ENCODE measurements at regions not wholly inside any gene's neighbourhood (a gene's known extent, or its start where the extent isn't known, plus 50 kb on each side); places are given as distances from the start of the nearest gene placed in this dataset.

DNA sequence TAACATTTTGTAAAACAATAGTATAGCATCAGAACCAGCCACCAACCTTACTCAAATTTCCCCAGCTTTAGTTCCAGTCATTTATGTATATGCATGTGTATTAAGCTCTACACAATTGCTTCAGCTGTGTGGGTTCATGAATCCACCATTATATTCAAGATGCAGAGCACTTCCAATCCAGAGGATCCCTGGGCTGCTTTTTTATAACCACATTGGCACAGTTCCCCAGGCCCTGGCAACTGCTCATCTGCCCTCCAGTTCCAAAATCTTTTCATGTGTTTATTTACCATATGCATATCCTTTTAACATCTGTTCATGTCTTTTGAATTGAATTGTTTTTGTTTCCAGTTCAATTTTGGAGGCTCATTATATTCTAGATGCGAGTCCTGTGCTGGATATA lies 482.9 kb upstream of the HS6ST1 start:
- Histone ChIP-seq H3K27ac (no peak overlapping the region), H3K4me1 (replicated peaks) (no peaks in the 10 kb centered on the region), H3K4me3 (no peak overlapping the region), H3K27me3 (replicated peaks; ENCODE audit: insufficient read depth) (no peaks in the 10 kb centered on the region), H3K36me3 (no peaks in the 10 kb centered on the region), H3K9me3 (no peaks in the 10 kb centered on the region)
- TF ChIP-seq, protein P1, sequence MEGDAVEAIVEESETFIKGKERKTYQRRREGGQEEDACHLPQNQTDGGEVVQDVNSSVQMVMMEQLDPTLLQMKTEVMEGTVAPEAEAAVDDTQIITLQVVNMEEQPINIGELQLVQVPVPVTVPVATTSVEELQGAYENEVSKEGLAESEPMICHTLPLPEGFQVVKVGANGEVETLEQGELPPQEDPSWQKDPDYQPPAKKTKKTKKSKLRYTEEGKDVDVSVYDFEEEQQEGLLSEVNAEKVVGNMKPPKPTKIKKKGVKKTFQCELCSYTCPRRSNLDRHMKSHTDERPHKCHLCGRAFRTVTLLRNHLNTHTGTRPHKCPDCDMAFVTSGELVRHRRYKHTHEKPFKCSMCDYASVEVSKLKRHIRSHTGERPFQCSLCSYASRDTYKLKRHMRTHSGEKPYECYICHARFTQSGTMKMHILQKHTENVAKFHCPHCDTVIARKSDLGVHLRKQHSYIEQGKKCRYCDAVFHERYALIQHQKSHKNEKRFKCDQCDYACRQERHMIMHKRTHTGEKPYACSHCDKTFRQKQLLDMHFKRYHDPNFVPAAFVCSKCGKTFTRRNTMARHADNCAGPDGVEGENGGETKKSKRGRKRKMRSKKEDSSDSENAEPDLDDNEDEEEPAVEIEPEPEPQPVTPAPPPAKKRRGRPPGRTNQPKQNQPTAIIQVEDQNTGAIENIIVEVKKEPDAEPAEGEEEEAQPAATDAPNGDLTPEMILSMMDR (IDR thresholded peaks at IDR 0.05), result no peak
- TF ChIP-seq POLR2A (IDR thresholded peaks at IDR 0.05), result no peak
- TF ChIP-seq POLR2AphosphoS5 (IDR thresholded peaks at IDR 0.05), result no peak
- 39% methylated on average over 1 of the region's 1 CpG for WGBS
- DNase-seq (ENCODE audit: low spot score), result no peak
- intact Hi-C loops (cut with DNase I), result no loop called here

DNA sequence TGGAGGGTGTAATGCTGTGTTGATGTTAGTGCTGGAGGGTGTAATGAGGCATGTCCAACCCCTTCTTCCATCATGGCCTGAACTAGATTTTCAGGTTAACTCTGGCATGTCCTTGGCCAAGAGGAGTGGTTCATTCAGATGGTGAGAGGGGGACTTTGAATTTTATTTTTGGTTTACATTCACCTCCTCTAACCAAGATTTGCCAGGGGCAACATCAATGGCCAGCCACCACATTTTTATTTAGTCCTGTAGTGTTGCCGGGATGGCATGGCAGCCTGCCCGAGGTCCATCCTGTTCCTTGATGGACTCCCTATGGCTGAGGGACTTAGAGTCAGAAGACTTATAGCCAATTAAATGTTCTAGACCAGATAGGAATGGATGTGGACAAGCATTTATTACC lies 484.6 kb upstream of the HS6ST1 start:
- no peak for DNase-seq (ENCODE audit: low spot score)
- no peaks in the 10 kb centered on the region for H3K9me3 ChIP-seq
- H3K36me3 ChIP-seq, result no peaks in the 10 kb centered on the region
- WGBS, result 92% methylated on average over 2 of the region's 2 CpGs
- no peaks in the 10 kb centered on the region for H3K4me1 ChIP-seq (replicated peaks)
- H3K27ac ChIP-seq, result no peak overlapping the region
- TF ChIP-seq, protein P1 (IDR thresholded peaks at IDR 0.05), result no peak
- TF ChIP-seq POLR2A (IDR thresholded peaks at IDR 0.05) (no peak), POLR2AphosphoS5 (IDR thresholded peaks at IDR 0.05) (no peak)
- no peaks in the 10 kb centered on the region for H3K27me3 ChIP-seq (replicated peaks; ENCODE audit: insufficient read depth)
- intact Hi-C loops (cut with DNase I), result no loop called here
- no peak overlapping the region for H3K4me3 ChIP-seq

GRCh38 chr2:128805237-128805636 lies 486.6 kb upstream of the HS6ST1 start:
- TF ChIP-seq POLR2A (IDR thresholded peaks at IDR 0.05) (no peak), POLR2AphosphoS5 (IDR thresholded peaks at IDR 0.05) (no peak)
- TF ChIP-seq, protein P1 (IDR thresholded peaks at IDR 0.05), result no peak
- WGBS, result 63% methylated on average over 2 of the region's 2 CpGs
- H3K27me3 ChIP-seq (replicated peaks; ENCODE audit: insufficient read depth), result no peaks in the 10 kb centered on the region
- H3K4me3 ChIP-seq, result no peak overlapping the region
- no peaks in the 10 kb centered on the region for H3K36me3 ChIP-seq
- intact Hi-C loops (cut with DNase I), result no loop called here
- no peak overlapping the region for H3K27ac ChIP-seq
- no peaks in the 10 kb centered on the region for H3K9me3 ChIP-seq
- H3K4me1 ChIP-seq (replicated peaks), result no peaks in the 10 kb centered on the region
- no peak for DNase-seq (ENCODE audit: low spot score)

GRCh38 chr2:128805918-128806317 lies 487.2 kb upstream of the HS6ST1 start:
- DNase-seq (ENCODE audit: low spot score), result no peak
- Histone ChIP-seq H3K27ac (no peak overlapping the region), H3K36me3 (no peaks in the 10 kb centered on the region), H3K4me3 (no peak overlapping the region), H3K4me1 (replicated peaks) (no peaks in the 10 kb centered on the region), H3K27me3 (replicated peaks; ENCODE audit: insufficient read depth) (no peaks in the 10 kb centered on the region), H3K9me3 (no peaks in the 10 kb centered on the region)
- intact Hi-C loops (cut with DNase I), result no loop called here
- TF ChIP-seq POLR2AphosphoS5 (IDR thresholded peaks at IDR 0.05) (no peak), POLR2A (IDR thresholded peaks at IDR 0.05) (no peak)
- TF ChIP-seq, protein P1 (IDR thresholded peaks at IDR 0.05), result no peak
- 90% methylated on average over 2 of the region's 2 CpGs for WGBS

- no peak overlapping the region for H3K27ac ChIP-seq
- DNase-seq (ENCODE audit: low spot score), result no peak
- WGBS, result 100% methylated on average over 1 of the region's 1 CpG
- intact Hi-C loops (cut with DNase I), result no loop called here
- no peaks in the 10 kb centered on the region for H3K36me3 ChIP-seq
- H3K4me1 ChIP-seq (replicated peaks), result no peaks in the 10 kb centered on the region
- no peaks in the 10 kb centered on the region for H3K9me3 ChIP-seq
- no peaks in the 10 kb centered on the region for H3K27me3 ChIP-seq (replicated peaks; ENCODE audit: insufficient read depth)
- no peak overlapping the region for H3K4me3 ChIP-seq
- TF ChIP-seq, protein P1 (IDR thresholded peaks at IDR 0.05), result no peak
- no peak for TF ChIP-seq POLR2AphosphoS5 (IDR thresholded peaks at IDR 0.05)
These were observed 488.6 kb upstream of the HS6ST1 start for GRCh38 chr2:128807317-128807716.

All from prostate gland (tissue), 2 donors.